ENCODE measurements at regions not wholly inside any gene's neighbourhood (a gene's known extent, or its start where the extent isn't known, plus 50 kb on each side); places are given as distances from the start of the nearest gene placed in this dataset.

- Histone ChIP-seq H3K9me3 (ENCODE audit: control insufficient read depth, insufficient read depth, low read depth, low read length) (no peaks in the 10 kb centered on the region), H3K27ac (ENCODE audit: extremely low read depth, low read depth, low read length) (no peak overlapping the region), H3K36me3 (ENCODE audit: control insufficient read depth in 2 of 2, insufficient read depth in 1 of 2, low read length in 2 of 2) (no peaks in the 10 kb centered on the region), H3K4me1 (ENCODE audit: control insufficient read depth, insufficient read depth, low read length) (no peaks in the 10 kb centered on the region), H3K4me3 (ENCODE audit: low read depth, low read length) (no peak overlapping the region)
- ChIA-PET CTCF (interaction anchor here (2.0 to 2.2 kb wide), 2 partner anchors 8 to 11 kb away, joined by 7 to 12 read pairs; no protein-coding TSS in a partner anchor), POLR2A (no interaction called here)
- no peak for TF ChIP-seq ZFP37 (tag by site-specific recombination; IDR thresholded peaks at IDR 0.05)
- TF ChIP-seq HOXD13 (CRISPR knock-in tag; IDR thresholded peaks at IDR 0.05; ENCODE audit: borderline replicate concordance) = no peak
- TF ChIP-seq ZNF549 (tag by site-specific recombination; IDR thresholded peaks at IDR 0.05) = no peak
- TF ChIP-seq ZIC2 (tag by site-specific recombination; IDR thresholded peaks at IDR 0.05) = no peak
- no peak for TF ChIP-seq ZNF266 (tag by site-specific recombination; IDR thresholded peaks at IDR 0.05; ENCODE audit: low read depth)
- TF ChIP-seq ZNF701 (tag by site-specific recombination; IDR thresholded peaks at IDR 0.05) = no peak
- TF ChIP-seq ZNF16 (tag by site-specific recombination; IDR thresholded peaks at IDR 0.05; ENCODE audit: low read depth) = no peak
- TF ChIP-seq ZNF76 (tag by site-specific recombination; IDR thresholded peaks at IDR 0.05; ENCODE audit: borderline replicate concordance, low read depth) = no peak
- TF ChIP-seq, protein P1, sequence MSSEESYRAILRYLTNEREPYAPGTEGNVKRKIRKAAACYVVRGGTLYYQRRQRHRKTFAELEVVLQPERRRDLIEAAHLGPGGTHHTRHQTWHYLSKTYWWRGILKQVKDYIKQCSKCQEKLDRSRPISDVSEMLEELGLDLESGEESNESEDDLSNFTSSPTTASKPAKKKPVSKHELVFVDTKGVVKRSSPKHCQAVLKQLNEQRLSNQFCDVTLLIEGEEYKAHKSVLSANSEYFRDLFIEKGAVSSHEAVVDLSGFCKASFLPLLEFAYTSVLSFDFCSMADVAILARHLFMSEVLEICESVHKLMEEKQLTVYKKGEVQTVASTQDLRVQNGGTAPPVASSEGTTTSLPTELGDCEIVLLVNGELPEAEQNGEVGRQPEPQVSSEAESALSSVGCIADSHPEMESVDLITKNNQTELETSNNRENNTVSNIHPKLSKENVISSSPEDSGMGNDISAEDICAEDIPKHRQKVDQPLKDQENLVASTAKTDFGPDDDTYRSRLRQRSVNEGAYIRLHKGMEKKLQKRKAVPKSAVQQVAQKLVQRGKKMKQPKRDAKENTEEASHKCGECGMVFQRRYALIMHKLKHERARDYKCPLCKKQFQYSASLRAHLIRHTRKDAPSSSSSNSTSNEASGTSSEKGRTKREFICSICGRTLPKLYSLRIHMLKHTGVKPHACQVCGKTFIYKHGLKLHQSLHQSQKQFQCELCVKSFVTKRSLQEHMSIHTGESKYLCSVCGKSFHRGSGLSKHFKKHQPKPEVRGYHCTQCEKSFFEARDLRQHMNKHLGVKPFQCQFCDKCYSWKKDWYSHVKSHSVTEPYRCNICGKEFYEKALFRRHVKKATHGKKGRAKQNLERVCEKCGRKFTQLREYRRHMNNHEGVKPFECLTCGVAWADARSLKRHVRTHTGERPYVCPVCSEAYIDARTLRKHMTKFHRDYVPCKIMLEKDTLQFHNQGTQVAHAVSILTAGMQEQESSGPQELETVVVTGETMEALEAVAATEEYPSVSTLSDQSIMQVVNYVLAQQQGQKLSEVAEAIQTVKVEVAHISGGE (tag by site-specific recombination; conservative IDR thresholded peaks at IDR 0.05; ENCODE audit: low read depth) = no peak
- TF ChIP-seq OSR2 (tag by site-specific recombination; IDR thresholded peaks at IDR 0.05) = no peak
- no peak for TF ChIP-seq MZF1 (tag by site-specific recombination; IDR thresholded peaks at IDR 0.05; ENCODE audit: borderline replicate concordance)
- TF ChIP-seq ZNF362 (tag by site-specific recombination; IDR thresholded peaks at IDR 0.05) = no peak
- TF ChIP-seq ZBTB7A (tag by site-specific recombination; IDR thresholded peaks at IDR 0.05; ENCODE audit: low read depth) = no peak
Measured at GRCh38 chr20:43398676-43399324, 58.9 kb upstream of the SRSF6 start.

- ChIA-PET POLR2A (no interaction called here), CTCF (interaction anchor here (1.1 to 2.2 kb wide), 2 partner anchors 12 to 46 kb away, joined by 3 to 12 read pairs; no protein-coding TSS in a partner anchor)
- Histone ChIP-seq H3K36me3 (ENCODE audit: control insufficient read depth in 2 of 2, insufficient read depth in 1 of 2, low read length in 2 of 2) (no peaks in the 10 kb centered on the region), H3K4me3 (ENCODE audit: low read depth, low read length) (no peak overlapping the region), H3K9me3 (ENCODE audit: control insufficient read depth, insufficient read depth, low read depth, low read length) (no peaks in the 10 kb centered on the region), H3K4me1 (ENCODE audit: control insufficient read depth, insufficient read depth, low read length) (no peaks in the 10 kb centered on the region), H3K27ac (ENCODE audit: extremely low read depth, low read depth, low read length) (no peak overlapping the region)
- TF ChIP-seq, protein P2, sequence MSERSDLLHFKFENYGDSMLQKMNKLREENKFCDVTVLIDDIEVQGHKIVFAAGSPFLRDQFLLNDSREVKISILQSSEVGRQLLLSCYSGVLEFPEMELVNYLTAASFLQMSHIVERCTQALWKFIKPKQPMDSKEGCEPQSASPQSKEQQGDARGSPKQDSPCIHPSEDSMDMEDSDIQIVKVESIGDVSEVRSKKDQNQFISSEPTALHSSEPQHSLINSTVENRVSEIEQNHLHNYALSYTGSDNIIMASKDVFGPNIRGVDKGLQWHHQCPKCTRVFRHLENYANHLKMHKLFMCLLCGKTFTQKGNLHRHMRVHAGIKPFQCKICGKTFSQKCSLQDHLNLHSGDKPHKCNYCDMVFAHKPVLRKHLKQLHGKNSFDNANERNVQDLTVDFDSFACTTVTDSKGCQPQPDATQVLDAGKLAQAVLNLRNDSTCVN (tag by site-specific recombination; optimal IDR thresholded peaks at IDR 0.05) = no peak
- no peak for TF ChIP-seq ZNF707 (tag by site-specific recombination; IDR thresholded peaks at IDR 0.05)
- TF ChIP-seq ZNF596 (tag by site-specific recombination; IDR thresholded peaks at IDR 0.05) = no peak
- no peak for TF ChIP-seq ZBTB17 (tag by site-specific recombination; IDR thresholded peaks at IDR 0.05)
- no peak for TF ChIP-seq ZNF664 (tag by site-specific recombination; IDR thresholded peaks at IDR 0.05)
- no peak for TF ChIP-seq ZNF837 (tag by site-specific recombination; IDR thresholded peaks at IDR 0.05)
- TF ChIP-seq RBAK (tag by site-specific recombination; IDR thresholded peaks at IDR 0.05) = no peak
- TF ChIP-seq ZSCAN30 (tag by site-specific recombination; IDR thresholded peaks at IDR 0.05) = no peak
- no peak for TF ChIP-seq ZNF16 (tag by site-specific recombination; IDR thresholded peaks at IDR 0.05; ENCODE audit: low read depth)
- no peak for TF ChIP-seq ZNF513 (tag by site-specific recombination; IDR thresholded peaks at IDR 0.05)
- TF ChIP-seq ZNF211 (tag by site-specific recombination; IDR thresholded peaks at IDR 0.05; ENCODE audit: low read depth) = no peak
Measured at GRCh38 chr20:43397147-43397546, 60.5 kb upstream of the SRSF6 start.

Measured in HEK293 (cell line).